LNCaP clone FGC (cell line): ENCODE measurements at regions not wholly inside any gene's neighbourhood (a gene's known extent, or its start where the extent isn't known, plus 50 kb on each side); places are given as distances from the start of the nearest gene placed in this dataset.

Source experiments
- DNase-seq: peaks from one replicate; pipeline ENCODE4 v3.0.0-alpha.2; 2011; ENCODE audit warnings: low read depth
- H3K4me3 ChIP-seq: 2 replicates; pipeline ENCODE4 v1.5.1; 2011; ENCODE audit warnings: mild to moderate bottlenecking, low read depth, low read length, control low read depth
- TF ChIP-seq, protein P1 (sequence below): IDR thresholded peaks from 2 replicates; pipeline ENCODE4 v1.5.1; 2012; ENCODE audit warnings: mild to moderate bottlenecking; ENCODE audit not compliant: control insufficient read depth, insufficient read depth; ENCODE audit errors: extremely low read depth

GRCh38 chr16:72362476-72362875 lies 190.5 kb upstream of the PMFBP1 start:
- no peak for DNase-seq
- H3K4me3 ChIP-seq, result no peak overlapping the region
- TF ChIP-seq, protein P1, sequence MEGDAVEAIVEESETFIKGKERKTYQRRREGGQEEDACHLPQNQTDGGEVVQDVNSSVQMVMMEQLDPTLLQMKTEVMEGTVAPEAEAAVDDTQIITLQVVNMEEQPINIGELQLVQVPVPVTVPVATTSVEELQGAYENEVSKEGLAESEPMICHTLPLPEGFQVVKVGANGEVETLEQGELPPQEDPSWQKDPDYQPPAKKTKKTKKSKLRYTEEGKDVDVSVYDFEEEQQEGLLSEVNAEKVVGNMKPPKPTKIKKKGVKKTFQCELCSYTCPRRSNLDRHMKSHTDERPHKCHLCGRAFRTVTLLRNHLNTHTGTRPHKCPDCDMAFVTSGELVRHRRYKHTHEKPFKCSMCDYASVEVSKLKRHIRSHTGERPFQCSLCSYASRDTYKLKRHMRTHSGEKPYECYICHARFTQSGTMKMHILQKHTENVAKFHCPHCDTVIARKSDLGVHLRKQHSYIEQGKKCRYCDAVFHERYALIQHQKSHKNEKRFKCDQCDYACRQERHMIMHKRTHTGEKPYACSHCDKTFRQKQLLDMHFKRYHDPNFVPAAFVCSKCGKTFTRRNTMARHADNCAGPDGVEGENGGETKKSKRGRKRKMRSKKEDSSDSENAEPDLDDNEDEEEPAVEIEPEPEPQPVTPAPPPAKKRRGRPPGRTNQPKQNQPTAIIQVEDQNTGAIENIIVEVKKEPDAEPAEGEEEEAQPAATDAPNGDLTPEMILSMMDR, result no peak

- TF ChIP-seq, protein P1, result no peak
- no peak overlapping the region for H3K4me3 ChIP-seq
- no peak for DNase-seq
Measured at GRCh38 chr16:72357910-72358309, 186.0 kb upstream of the PMFBP1 start.

DNA sequence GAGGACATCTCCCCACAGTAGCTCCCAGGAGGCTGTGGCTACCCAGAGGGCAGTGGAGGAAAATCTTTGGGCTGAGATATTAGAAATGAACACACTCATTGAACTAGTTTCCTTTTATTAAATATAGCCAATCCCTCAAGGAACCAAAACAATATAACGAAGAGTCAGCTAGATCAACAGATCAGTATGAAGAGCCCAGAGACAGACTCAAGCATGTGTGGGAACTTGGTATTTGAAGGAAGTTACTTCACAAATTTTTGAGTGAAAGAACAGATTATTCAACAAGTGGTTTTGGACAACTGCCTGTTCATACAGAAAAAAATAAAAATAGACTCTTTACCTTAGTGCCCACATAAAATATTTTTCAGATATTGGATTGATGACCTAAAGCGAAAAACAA lies 183.6 kb upstream of the PMFBP1 start:
- TF ChIP-seq, protein P1, result no peak
- no peak for DNase-seq

GRCh38 chr16:72349719-72350118 lies 177.8 kb upstream of the PMFBP1 start:
- no peak overlapping the region for H3K4me3 ChIP-seq
- TF ChIP-seq, protein P1, result no peak
- no peak for DNase-seq

More for the DNA sequence above, 183.6 kb upstream of the PMFBP1 start:
- H3K4me3 ChIP-seq, result no peak overlapping the region

DNA sequence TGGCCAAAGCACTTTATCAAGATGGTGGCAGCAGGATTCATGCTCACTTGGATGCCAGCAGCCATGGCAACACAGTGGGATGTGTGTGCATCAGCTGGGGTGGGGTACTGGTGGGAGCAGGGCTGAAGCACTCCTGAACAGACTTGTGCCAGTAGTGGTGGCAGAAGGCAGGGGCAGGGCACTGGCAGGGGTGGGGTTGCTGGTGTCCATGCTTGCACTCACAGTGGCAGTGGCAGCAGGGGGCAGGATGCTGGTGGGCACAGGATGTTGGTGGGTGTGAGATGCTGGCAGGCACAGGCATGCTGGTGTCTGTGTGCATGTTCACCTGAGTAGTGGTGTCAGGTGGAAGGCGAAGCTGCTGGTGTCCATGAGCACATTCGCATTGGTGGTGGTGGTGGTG lies 161.0 kb upstream of the PMFBP1 start:
- no peak for DNase-seq
- TF ChIP-seq, protein P1, result no peak
- H3K4me3 ChIP-seq, result no peak overlapping the region

DNA sequence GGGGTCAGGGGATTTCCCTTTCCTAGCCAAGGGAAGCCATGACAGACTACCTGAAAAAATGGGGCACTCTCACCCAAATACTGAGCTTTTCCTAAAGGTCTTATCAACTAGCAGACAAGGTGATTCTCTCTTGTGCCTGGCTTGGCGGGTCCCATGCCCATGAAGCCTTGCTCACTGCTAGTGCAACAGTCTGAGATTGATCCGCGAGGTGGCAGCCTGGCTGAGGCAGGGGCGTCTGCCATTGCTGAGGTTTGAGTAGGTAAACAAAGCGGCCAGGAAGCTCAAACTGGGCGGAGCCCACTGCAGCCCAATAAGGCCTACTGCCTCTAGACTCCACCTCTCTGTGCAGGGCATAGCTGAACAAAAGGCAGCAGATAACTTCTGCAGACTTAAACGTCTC lies 152.6 kb upstream of the PMFBP1 start:
- no peak overlapping the region for H3K4me3 ChIP-seq
- no peak for DNase-seq
- TF ChIP-seq, protein P1, result no peak

- TF ChIP-seq, protein P1, result no peak
- DNase-seq, result no peak
- no peak overlapping the region for H3K4me3 ChIP-seq
Measured at GRCh38 chr16:72317446-72317845, 145.5 kb upstream of the PMFBP1 start.
